Endothelial cell of umbilical vein (primary cell): ENCODE measurements at regions not wholly inside any gene's neighbourhood (a gene's known extent, or its start where the extent isn't known, plus 50 kb on each side); places are given as distances from the start of the nearest gene placed in this dataset.

Experiments used
- EZH2 ChIP-seq: IDR thresholded peaks from 2 replicates; pipeline ENCODE4 v1.6.1; 2012; ENCODE audit warnings: borderline replicate concordance, low read depth, mild to moderate bottlenecking, moderate library complexity, low read length, inconsistent platforms; ENCODE audit not compliant: severe bottlenecking
- FOS ChIP-seq: IDR thresholded peaks from 2 replicates; pipeline ENCODE4 v1.6.1; 2011; ENCODE audit warnings: mild to moderate bottlenecking, low read length, moderate library complexity, borderline replicate concordance; ENCODE audit not compliant: insufficient read depth
- GATA2 ChIP-seq: IDR thresholded peaks from 2 replicates; pipeline ENCODE4 v1.7.0; 2011; ENCODE audit warnings: low read depth, mild to moderate bottlenecking, moderate library complexity, mixed read lengths, low read length; ENCODE audit not compliant: insufficient read length, insufficient read depth
- JUN ChIP-seq: IDR thresholded peaks from 2 replicates; pipeline ENCODE4 v1.6.1; 2011; ENCODE audit warnings: borderline replicate concordance, low read depth; ENCODE audit not compliant: insufficient read length, insufficient read depth
- MYC ChIP-seq: IDR thresholded peaks from one replicate; pipeline ENCODE4 v1.6.1; 2011; ENCODE audit warnings: mild to moderate bottlenecking, low read depth, low read length
- POLR2A ChIP-seq: IDR thresholded peaks from 2 replicates; pipeline ENCODE4 v1.6.1; 2012; ENCODE audit warnings: low read depth, mild to moderate bottlenecking, control low read depth, low read length
- POLR2AphosphoS5 ChIP-seq: IDR thresholded peaks from 2 replicates; pipeline ENCODE4 v1.6.1; 2012; ENCODE audit warnings: low read depth, mild to moderate bottlenecking, control low read depth, low read length, moderate library complexity; ENCODE audit not compliant: insufficient read depth
- TF ChIP-seq, protein P1 (sequence below): IDR thresholded peaks from 2 replicates; pipeline ENCODE4 v1.6.1; 2011; ENCODE audit not compliant: insufficient read depth, insufficient read length
- TF ChIP-seq, protein P2 (sequence below), 2 donors: IDR thresholded peaks; 1 replicate in 1 of 2; 2 replicates in 1 of 2; pipeline ENCODE4 v1.5.1; 2011; ENCODE audit warnings: low read length in 2 of 2, mild to moderate bottlenecking in 2 of 2, moderate library complexity in 2 of 2, control low read depth in 1 of 2, inconsistent platforms in 1 of 2, low read depth in 1 of 2; ENCODE audit not compliant: insufficient read depth in 1 of 2; ENCODE audit errors: extremely low read depth in 1 of 2

DNA sequence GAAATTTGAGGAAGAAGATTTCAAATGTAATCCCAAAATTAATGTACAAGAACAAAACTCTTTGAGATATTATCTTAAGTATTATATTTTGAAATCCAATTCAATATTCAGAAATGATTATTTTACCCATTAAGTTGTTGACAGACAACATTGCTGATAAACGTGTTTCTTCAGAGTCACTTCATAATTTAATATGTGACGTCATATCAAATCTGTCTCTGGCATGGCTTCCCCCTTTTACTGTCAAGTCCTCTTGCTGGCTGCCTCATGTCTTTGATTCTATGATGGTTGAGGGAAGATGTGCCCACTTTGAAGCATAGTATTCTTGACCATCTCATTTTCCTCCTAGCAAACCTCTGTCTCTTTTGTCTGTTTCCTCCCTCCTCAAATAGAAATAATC lies 1257.1 kb upstream of the GOT2 start:
- TF ChIP-seq POLR2A: no peak
- no peak for TF ChIP-seq EZH2
- TF ChIP-seq, protein P1, sequence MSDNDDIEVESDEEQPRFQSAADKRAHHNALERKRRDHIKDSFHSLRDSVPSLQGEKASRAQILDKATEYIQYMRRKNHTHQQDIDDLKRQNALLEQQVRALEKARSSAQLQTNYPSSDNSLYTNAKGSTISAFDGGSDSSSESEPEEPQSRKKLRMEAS: no peak
- TF ChIP-seq, protein P2, sequence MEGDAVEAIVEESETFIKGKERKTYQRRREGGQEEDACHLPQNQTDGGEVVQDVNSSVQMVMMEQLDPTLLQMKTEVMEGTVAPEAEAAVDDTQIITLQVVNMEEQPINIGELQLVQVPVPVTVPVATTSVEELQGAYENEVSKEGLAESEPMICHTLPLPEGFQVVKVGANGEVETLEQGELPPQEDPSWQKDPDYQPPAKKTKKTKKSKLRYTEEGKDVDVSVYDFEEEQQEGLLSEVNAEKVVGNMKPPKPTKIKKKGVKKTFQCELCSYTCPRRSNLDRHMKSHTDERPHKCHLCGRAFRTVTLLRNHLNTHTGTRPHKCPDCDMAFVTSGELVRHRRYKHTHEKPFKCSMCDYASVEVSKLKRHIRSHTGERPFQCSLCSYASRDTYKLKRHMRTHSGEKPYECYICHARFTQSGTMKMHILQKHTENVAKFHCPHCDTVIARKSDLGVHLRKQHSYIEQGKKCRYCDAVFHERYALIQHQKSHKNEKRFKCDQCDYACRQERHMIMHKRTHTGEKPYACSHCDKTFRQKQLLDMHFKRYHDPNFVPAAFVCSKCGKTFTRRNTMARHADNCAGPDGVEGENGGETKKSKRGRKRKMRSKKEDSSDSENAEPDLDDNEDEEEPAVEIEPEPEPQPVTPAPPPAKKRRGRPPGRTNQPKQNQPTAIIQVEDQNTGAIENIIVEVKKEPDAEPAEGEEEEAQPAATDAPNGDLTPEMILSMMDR (IDR thresholded peaks at IDR 0.05; ENCODE audit: extremely low read depth in 1 of 2, insufficient read depth in 1 of 2, low read depth in 1 of 2, low read length in 2 of 2): no peak
- TF ChIP-seq POLR2AphosphoS5: no peak
- TF ChIP-seq GATA2: no peak
- TF ChIP-seq FOS: no peak
- no peak for TF ChIP-seq JUN
- no peak for TF ChIP-seq MYC
